RWPE1 (cell line): ENCODE measurements at regions not wholly inside any gene's neighbourhood (a gene's known extent, or its start where the extent isn't known, plus 50 kb on each side); places are given as distances from the start of the nearest gene placed in this dataset.

Source experiments
- CTCF ChIA-PET: fragments of 350-600 bp; sonication (Branson Sonifier 250); formaldehyde crosslinking; extraction: SDS; loops from one replicate; lab custom pipeline; 2021; lab: Yijun Ruan, JAX
- POLR2A ChIA-PET: fragments of 400-600 bp; formaldehyde crosslinking; extraction: SDS; loops from one replicate; lab custom pipeline; 2020; ENCODE audit warnings: antibody characterized with exemption; ENCODE audit not compliant: low non-redundant PET; lab: Yijun Ruan, JAX
- DNase-seq: peaks from one replicate; pipeline ENCODE4 v3.0.0; 2012; ENCODE audit warnings: low spot score
- H3K27ac ChIP-seq: fragments of 450-650 bp; 2 replicates; pipeline ENCODE4 v1.5.1; 2017
- CTCF ChIP-seq: fragments of 450-650 bp; conservative IDR thresholded peaks from 2 replicates; pipeline ENCODE4 v1.5.1; 2017; ENCODE audit warnings: low read depth, mild to moderate bottlenecking

- no peak for DNase-seq
- POLR2A ChIA-PET = no interaction called here
- CTCF ChIA-PET = no interaction called here
- no peak overlapping the region for H3K27ac ChIP-seq
- TF ChIP-seq CTCF = no peak
Measured at GRCh38 chr4:159768016-159768415, 665.1 kb downstream of the RAPGEF2 start.

GRCh38 chr4:159770401-159770800, 667.5 kb downstream of the RAPGEF2 start:
- ChIA-PET CTCF (no interaction called here), POLR2A (no interaction called here)
- H3K27ac ChIP-seq = no peak overlapping the region
- TF ChIP-seq CTCF = no peak
- DNase-seq = no peak

GRCh38 chr4:159770969-159771368, 668.1 kb downstream of the RAPGEF2 start:
- ChIA-PET CTCF (no interaction called here), POLR2A (no interaction called here)
- H3K27ac ChIP-seq = no peak overlapping the region
- no peak for DNase-seq
- TF ChIP-seq CTCF = no peak

- POLR2A ChIA-PET = no interaction called here
- no peak overlapping the region for H3K27ac ChIP-seq
- DNase-seq = no peak
- CTCF ChIA-PET = no interaction called here
- TF ChIP-seq CTCF = no peak
Measured at GRCh38 chr4:159776961-159777360, 674.1 kb downstream of the RAPGEF2 start.

GRCh38 chr4:159777689-159778088, 674.8 kb downstream of the RAPGEF2 start:
- no peak overlapping the region for H3K27ac ChIP-seq
- ChIA-PET CTCF (interaction anchor here (0.5 kb wide), 1 partner anchor 1621 kb away, joined by 3 read pairs; no protein-coding TSS in a partner anchor), POLR2A (no interaction called here)
- no peak for DNase-seq
- no peak for TF ChIP-seq CTCF

- H3K27ac ChIP-seq = no peak overlapping the region
- ChIA-PET CTCF (interaction anchor here (0.5 kb wide), 1 partner anchor 1620 kb away, joined by 3 read pairs; no protein-coding TSS in a partner anchor), POLR2A (no interaction called here)
- DNase-seq = no peak
- no peak for TF ChIP-seq CTCF
Measured at GRCh38 chr4:159778298-159778697, 675.4 kb downstream of the RAPGEF2 start.

- POLR2A ChIA-PET = no interaction called here
Measured at GRCh38 chr4:159779716-159780115, 676.8 kb downstream of the RAPGEF2 start.

More at GRCh38 chr4:159779716-159780115, 676.8 kb downstream of the RAPGEF2 start:
- no peak for DNase-seq
- no peak for TF ChIP-seq CTCF
- H3K27ac ChIP-seq = no peak overlapping the region
- CTCF ChIA-PET = no interaction called here
